GM12878 (cell line): ENCODE measurements at regions not wholly inside any gene's neighbourhood (a gene's known extent, or its start where the extent isn't known, plus 50 kb on each side); places are given as distances from the start of the nearest gene placed in this dataset.

Source experiments
- CEBPB ChIP-seq, 2 experiments: fragments of 150-350 bp in 1 of 2; IDR thresholded peaks; 2 replicates each; pipeline ENCODE4 v1.6.1; 2012 to 2014; ENCODE audit warnings: low read depth in 2 of 2, low read length in 2 of 2, borderline replicate concordance in 1 of 2, inconsistent platforms in 1 of 2
- CHD2 ChIP-seq: IDR thresholded peaks from 2 replicates; pipeline ENCODE4 v1.6.1; 2011; ENCODE audit warnings: low read depth, low read length, improper control_type of control experiment, borderline replicate concordance
- EP300 ChIP-seq, 2 experiments: fragments of 150-350 bp in 1 of 2; IDR thresholded peaks; 2 replicates each; pipeline ENCODE4 v1.6.1; 2011 to 2012; ENCODE audit warnings: low read depth in 2 of 2, low read length in 2 of 2, borderline replicate concordance in 1 of 2, improper control_type of control experiment in 1 of 2, inconsistent platforms in 1 of 2; ENCODE audit not compliant: control insufficient read depth in 1 of 2
- EZH2 ChIP-seq: IDR thresholded peaks from 2 replicates; pipeline ENCODE4 v1.6.1; 2012; ENCODE audit warnings: low read depth, mild to moderate bottlenecking, control low read depth, inconsistent platforms, low read length, borderline replicate concordance; ENCODE audit not compliant: control insufficient read depth
- POLR2A ChIP-seq: IDR thresholded peaks from 2 replicates; pipeline ENCODE4 v1.6.1; 2011; ENCODE audit warnings: low read depth, mild to moderate bottlenecking, low read length
- YY1 ChIP-seq: IDR thresholded peaks from 2 replicates; pipeline ENCODE4 v1.6.1; 2011; ENCODE audit warnings: low read depth, mild to moderate bottlenecking, low read length
- TF ChIP-seq, protein P1 (sequence below), 3 experiments: IDR thresholded peaks in 2 of 3; conservative IDR thresholded peaks in 1 of 3; 2 replicates each; pipeline ENCODE4 v1.5.1; 2011; ENCODE audit warnings: low read depth in 3 of 3, low read length in 3 of 3, mild to moderate bottlenecking in 3 of 3, control low read depth in 2 of 3, moderate library complexity in 2 of 3, inconsistent platforms in 1 of 3, mixed read lengths in 1 of 3; ENCODE audit not compliant: control insufficient read depth in 2 of 3, insufficient read depth in 1 of 3; ENCODE audit errors: extremely low read depth in 1 of 3
- TF ChIP-seq, protein P2 (sequence below): IDR thresholded peaks from 2 replicates; pipeline ENCODE4 v1.6.1; 2011; ENCODE audit warnings: borderline replicate concordance, low read depth, mild to moderate bottlenecking, moderate library complexity, mixed read lengths, low read length; ENCODE audit not compliant: insufficient read depth; ENCODE audit errors: extremely low read length

DNA sequence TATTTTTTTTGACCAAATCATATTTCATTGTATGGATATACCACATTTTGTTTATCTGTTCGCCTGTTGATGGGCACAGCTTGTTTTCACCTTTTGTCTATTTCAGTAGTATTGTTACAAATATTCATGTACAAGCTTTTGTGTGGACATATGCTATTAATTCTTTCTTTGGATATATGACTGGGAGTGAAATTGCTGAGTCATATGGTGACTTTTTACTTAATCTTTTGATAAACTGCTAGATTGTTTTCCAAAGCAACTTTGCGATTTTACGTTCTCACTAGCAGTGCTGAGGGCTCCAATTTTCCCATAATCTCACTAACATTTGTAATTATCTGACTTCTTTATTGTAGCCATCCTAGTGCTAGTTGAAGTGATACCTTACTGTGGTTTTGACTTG lies 112.4 kb downstream of the CD8B2 start:
- no peak for TF ChIP-seq EP300 (IDR thresholded peaks at IDR 0.05; ENCODE audit: borderline replicate concordance in 1 of 2, control insufficient read depth in 1 of 2, low read depth in 2 of 2, low read length in 2 of 2)
- TF ChIP-seq EZH2, result no peak
- no peak for TF ChIP-seq YY1
- TF ChIP-seq, protein P1, sequence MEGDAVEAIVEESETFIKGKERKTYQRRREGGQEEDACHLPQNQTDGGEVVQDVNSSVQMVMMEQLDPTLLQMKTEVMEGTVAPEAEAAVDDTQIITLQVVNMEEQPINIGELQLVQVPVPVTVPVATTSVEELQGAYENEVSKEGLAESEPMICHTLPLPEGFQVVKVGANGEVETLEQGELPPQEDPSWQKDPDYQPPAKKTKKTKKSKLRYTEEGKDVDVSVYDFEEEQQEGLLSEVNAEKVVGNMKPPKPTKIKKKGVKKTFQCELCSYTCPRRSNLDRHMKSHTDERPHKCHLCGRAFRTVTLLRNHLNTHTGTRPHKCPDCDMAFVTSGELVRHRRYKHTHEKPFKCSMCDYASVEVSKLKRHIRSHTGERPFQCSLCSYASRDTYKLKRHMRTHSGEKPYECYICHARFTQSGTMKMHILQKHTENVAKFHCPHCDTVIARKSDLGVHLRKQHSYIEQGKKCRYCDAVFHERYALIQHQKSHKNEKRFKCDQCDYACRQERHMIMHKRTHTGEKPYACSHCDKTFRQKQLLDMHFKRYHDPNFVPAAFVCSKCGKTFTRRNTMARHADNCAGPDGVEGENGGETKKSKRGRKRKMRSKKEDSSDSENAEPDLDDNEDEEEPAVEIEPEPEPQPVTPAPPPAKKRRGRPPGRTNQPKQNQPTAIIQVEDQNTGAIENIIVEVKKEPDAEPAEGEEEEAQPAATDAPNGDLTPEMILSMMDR (IDR thresholded peaks at IDR 0.05 in 2 of 3, conservative IDR thresholded peaks at IDR 0.05 in 1 of 3; ENCODE audit: control insufficient read depth in 2 of 3, extremely low read depth in 1 of 3, insufficient read depth in 1 of 3, low read depth in 3 of 3, low read length in 3 of 3), result no peak
- TF ChIP-seq CEBPB (IDR thresholded peaks at IDR 0.05; ENCODE audit: borderline replicate concordance in 1 of 2, low read depth in 2 of 2, low read length in 2 of 2), result no peak
- no peak for TF ChIP-seq CHD2
- TF ChIP-seq, protein P2, sequence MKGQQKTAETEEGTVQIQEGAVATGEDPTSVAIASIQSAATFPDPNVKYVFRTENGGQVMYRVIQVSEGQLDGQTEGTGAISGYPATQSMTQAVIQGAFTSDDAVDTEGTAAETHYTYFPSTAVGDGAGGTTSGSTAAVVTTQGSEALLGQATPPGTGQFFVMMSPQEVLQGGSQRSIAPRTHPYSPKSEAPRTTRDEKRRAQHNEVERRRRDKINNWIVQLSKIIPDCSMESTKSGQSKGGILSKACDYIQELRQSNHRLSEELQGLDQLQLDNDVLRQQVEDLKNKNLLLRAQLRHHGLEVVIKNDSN, result no peak
- TF ChIP-seq POLR2A, result no peak
